ENCODE measurements at regions not wholly inside any gene's neighbourhood (a gene's known extent, or its start where the extent isn't known, plus 50 kb on each side); places are given as distances from the start of the nearest gene placed in this dataset.
A peak's percentile ranks its signal among the peaks of the same experiment; 100 is the strongest.

- H3K4me3 ChIP-seq (ENCODE audit: insufficient read depth, low read depth, low read length) = no peak overlapping the region
- no peak for DNase-seq
- no peaks in the 10 kb centered on the region for H3K27me3 ChIP-seq (ENCODE audit: control insufficient read depth, insufficient read depth, low read length)
- H3K36me3 ChIP-seq (replicated peaks; ENCODE audit: control insufficient read depth, insufficient read depth, low read length) = no peaks in the 10 kb centered on the region
Measured at GRCh38 chr2:145775591-145775990, 1255.7 kb upstream of the ZEB2 start.

- DNase-seq = no peak
- H3K36me3 ChIP-seq (replicated peaks; ENCODE audit: control insufficient read depth, insufficient read depth, low read length) = no peaks in the 10 kb centered on the region
Measured at GRCh38 chr2:145771525-145771924, 1251.6 kb upstream of the ZEB2 start.

GRCh38 chr2:145769011-145769716 is 1249.2 kb upstream of the ZEB2 start:
- Histone ChIP-seq H3K4me3 (ENCODE audit: insufficient read depth, low read depth, low read length) (no peak overlapping the region), H3K36me3 (replicated peaks; ENCODE audit: control insufficient read depth, insufficient read depth, low read length) (no peaks in the 10 kb centered on the region)
- DNase-seq = no peak

More at GRCh38 chr2:145771525-145771924, 1251.6 kb upstream of the ZEB2 start:
- H3K27me3 ChIP-seq (ENCODE audit: control insufficient read depth, insufficient read depth, low read length) = no peaks in the 10 kb centered on the region
- H3K4me3 ChIP-seq (ENCODE audit: insufficient read depth, low read depth, low read length) = no peak overlapping the region

GRCh38 chr2:145765874-145766273 is 1246.0 kb upstream of the ZEB2 start:
- Histone ChIP-seq H3K27me3 (ENCODE audit: control insufficient read depth, insufficient read depth, low read length) (no peaks in the 10 kb centered on the region), H3K4me3 (ENCODE audit: insufficient read depth, low read depth, low read length) (no peak overlapping the region), H3K36me3 (replicated peaks; ENCODE audit: control insufficient read depth, insufficient read depth, low read length) (no peaks in the 10 kb centered on the region)
- DNase-seq = no peak

More at GRCh38 chr2:145769011-145769716, 1249.2 kb upstream of the ZEB2 start:
- no peaks in the 10 kb centered on the region for H3K27me3 ChIP-seq (ENCODE audit: control insufficient read depth, insufficient read depth, low read length)

- no peak for DNase-seq
- Histone ChIP-seq H3K4me3 (ENCODE audit: insufficient read depth, low read depth, low read length) (no peak overlapping the region), H3K27me3 (ENCODE audit: control insufficient read depth, insufficient read depth, low read length) (no peaks in the 10 kb centered on the region), H3K36me3 (replicated peaks; ENCODE audit: control insufficient read depth, insufficient read depth, low read length) (no peaks in the 10 kb centered on the region)
Measured at GRCh38 chr2:145764631-145765030, 1244.7 kb upstream of the ZEB2 start.

- H3K27me3 ChIP-seq (ENCODE audit: control insufficient read depth, insufficient read depth, low read length) = no peaks in the 10 kb centered on the region
- H3K4me3 ChIP-seq (ENCODE audit: insufficient read depth, low read depth, low read length) = no peak overlapping the region
- no peak for DNase-seq
- H3K36me3 ChIP-seq (replicated peaks; ENCODE audit: control insufficient read depth, insufficient read depth, low read length) = no peaks in the 10 kb centered on the region
Measured at GRCh38 chr2:145760781-145761649, 1241.1 kb upstream of the ZEB2 start.

GRCh38 chr2:145759228-145759915 is 1239.5 kb upstream of the ZEB2 start:
- no peaks in the 10 kb centered on the region for H3K27me3 ChIP-seq (ENCODE audit: control insufficient read depth, insufficient read depth, low read length)
- H3K36me3 ChIP-seq (replicated peaks; ENCODE audit: control insufficient read depth, insufficient read depth, low read length) = no peaks in the 10 kb centered on the region
- H3K4me3 ChIP-seq (ENCODE audit: insufficient read depth, low read depth, low read length) = no peak overlapping the region
- DNase-seq = no peak

GRCh38 chr2:145757503-145758246 is 1237.8 kb upstream of the ZEB2 start:
- no peak overlapping the region for H3K4me3 ChIP-seq (ENCODE audit: insufficient read depth, low read depth, low read length)
- H3K27me3 ChIP-seq (ENCODE audit: control insufficient read depth, insufficient read depth, low read length) = no peaks in the 10 kb centered on the region
- H3K36me3 ChIP-seq (replicated peaks; ENCODE audit: control insufficient read depth, insufficient read depth, low read length) = no peaks in the 10 kb centered on the region
- DNase-seq = no peak

GRCh38 chr2:145755019-145755837 is 1235.3 kb upstream of the ZEB2 start:
- no peaks in the 10 kb centered on the region for H3K36me3 ChIP-seq (replicated peaks; ENCODE audit: control insufficient read depth, insufficient read depth, low read length)
- no peaks in the 10 kb centered on the region for H3K27me3 ChIP-seq (ENCODE audit: control insufficient read depth, insufficient read depth, low read length)
- no peak overlapping the region for H3K4me3 ChIP-seq (ENCODE audit: insufficient read depth, low read depth, low read length)
- no peak for DNase-seq

- no peak for DNase-seq
- no peaks in the 10 kb centered on the region for H3K36me3 ChIP-seq (replicated peaks; ENCODE audit: control insufficient read depth, insufficient read depth, low read length)
- no peak overlapping the region for H3K4me3 ChIP-seq (ENCODE audit: insufficient read depth, low read depth, low read length)
- no peaks in the 10 kb centered on the region for H3K27me3 ChIP-seq (ENCODE audit: control insufficient read depth, insufficient read depth, low read length)
Measured at GRCh38 chr2:145753966-145754365, 1234.0 kb upstream of the ZEB2 start.

GRCh38 chr2:145753041-145753608 is 1233.2 kb upstream of the ZEB2 start:
- no peak for DNase-seq
- Histone ChIP-seq H3K27me3 (ENCODE audit: control insufficient read depth, insufficient read depth, low read length) (no peaks in the 10 kb centered on the region), H3K4me3 (ENCODE audit: insufficient read depth, low read depth, low read length) (no peak overlapping the region), H3K36me3 (replicated peaks; ENCODE audit: control insufficient read depth, insufficient read depth, low read length) (no peaks in the 10 kb centered on the region)

- Histone ChIP-seq H3K4me3 (ENCODE audit: insufficient read depth, low read depth, low read length) (no peak overlapping the region), H3K27me3 (ENCODE audit: control insufficient read depth, insufficient read depth, low read length) (no peaks in the 10 kb centered on the region), H3K36me3 (replicated peaks; ENCODE audit: control insufficient read depth, insufficient read depth, low read length) (no peaks in the 10 kb centered on the region)
- peak; percentile 2 for DNase-seq
Measured at GRCh38 chr2:145752091-145752806, 1232.3 kb upstream of the ZEB2 start.

- Histone ChIP-seq H3K4me3 (ENCODE audit: insufficient read depth, low read depth, low read length) (no peak overlapping the region), H3K27me3 (ENCODE audit: control insufficient read depth, insufficient read depth, low read length) (no peaks in the 10 kb centered on the region), H3K36me3 (replicated peaks; ENCODE audit: control insufficient read depth, insufficient read depth, low read length) (no peaks in the 10 kb centered on the region)
- no peak for DNase-seq
Measured at GRCh38 chr2:145751629-145752028, 1231.7 kb upstream of the ZEB2 start.

All from H7 (cell line).